ENCODE measurements at regions not wholly inside any gene's neighbourhood (a gene's known extent, or its start where the extent isn't known, plus 50 kb on each side); places are given as distances from the start of the nearest gene placed in this dataset.
A peak's percentile ranks its signal among the peaks of the same experiment; 100 is the strongest.

DNA sequence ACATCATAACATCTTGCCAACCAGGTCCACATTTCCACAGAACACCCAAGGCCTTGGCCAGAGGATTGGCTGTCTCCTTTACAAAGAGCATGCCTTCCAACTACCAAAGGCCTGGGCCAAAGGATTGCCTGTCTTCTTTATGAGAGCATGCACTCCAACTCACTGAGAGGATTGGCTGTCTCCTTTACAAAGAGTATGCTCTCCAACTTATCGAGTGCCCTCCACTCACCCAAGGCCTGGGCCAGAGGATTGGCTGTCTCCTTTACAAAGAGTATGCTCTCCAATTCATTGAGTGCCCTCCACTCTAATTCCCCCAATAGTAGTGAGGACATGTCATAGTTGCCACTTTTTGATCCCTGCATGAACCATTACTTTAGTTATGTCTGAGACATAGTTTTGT, 79.9 kb upstream of the TAS2R1 start:
- H3K4me1 Mint-ChIP-seq, result peaks cover 27% of the 10 kb centered on the region
- no peak overlapping the region for H3K4me3 Mint-ChIP-seq
- H3K27ac Mint-ChIP-seq, result no peak overlapping the region
- H3K27me3 Mint-ChIP-seq (ENCODE audit: low read depth), result no peaks in the 10 kb centered on the region
- H3K36me3 Mint-ChIP-seq, result no peaks in the 10 kb centered on the region
- TF ChIP-seq, protein P1, sequence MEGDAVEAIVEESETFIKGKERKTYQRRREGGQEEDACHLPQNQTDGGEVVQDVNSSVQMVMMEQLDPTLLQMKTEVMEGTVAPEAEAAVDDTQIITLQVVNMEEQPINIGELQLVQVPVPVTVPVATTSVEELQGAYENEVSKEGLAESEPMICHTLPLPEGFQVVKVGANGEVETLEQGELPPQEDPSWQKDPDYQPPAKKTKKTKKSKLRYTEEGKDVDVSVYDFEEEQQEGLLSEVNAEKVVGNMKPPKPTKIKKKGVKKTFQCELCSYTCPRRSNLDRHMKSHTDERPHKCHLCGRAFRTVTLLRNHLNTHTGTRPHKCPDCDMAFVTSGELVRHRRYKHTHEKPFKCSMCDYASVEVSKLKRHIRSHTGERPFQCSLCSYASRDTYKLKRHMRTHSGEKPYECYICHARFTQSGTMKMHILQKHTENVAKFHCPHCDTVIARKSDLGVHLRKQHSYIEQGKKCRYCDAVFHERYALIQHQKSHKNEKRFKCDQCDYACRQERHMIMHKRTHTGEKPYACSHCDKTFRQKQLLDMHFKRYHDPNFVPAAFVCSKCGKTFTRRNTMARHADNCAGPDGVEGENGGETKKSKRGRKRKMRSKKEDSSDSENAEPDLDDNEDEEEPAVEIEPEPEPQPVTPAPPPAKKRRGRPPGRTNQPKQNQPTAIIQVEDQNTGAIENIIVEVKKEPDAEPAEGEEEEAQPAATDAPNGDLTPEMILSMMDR (IDR thresholded peaks at IDR 0.05; ENCODE audit: unreplicated experiment), result no peak
- peaks cover 5% of the 10 kb centered on the region for H3K9me3 Mint-ChIP-seq
- DNase-seq (ENCODE audit: low spot score in 2 of 2, unreplicated experiment in 2 of 2), result no peak

DNA sequence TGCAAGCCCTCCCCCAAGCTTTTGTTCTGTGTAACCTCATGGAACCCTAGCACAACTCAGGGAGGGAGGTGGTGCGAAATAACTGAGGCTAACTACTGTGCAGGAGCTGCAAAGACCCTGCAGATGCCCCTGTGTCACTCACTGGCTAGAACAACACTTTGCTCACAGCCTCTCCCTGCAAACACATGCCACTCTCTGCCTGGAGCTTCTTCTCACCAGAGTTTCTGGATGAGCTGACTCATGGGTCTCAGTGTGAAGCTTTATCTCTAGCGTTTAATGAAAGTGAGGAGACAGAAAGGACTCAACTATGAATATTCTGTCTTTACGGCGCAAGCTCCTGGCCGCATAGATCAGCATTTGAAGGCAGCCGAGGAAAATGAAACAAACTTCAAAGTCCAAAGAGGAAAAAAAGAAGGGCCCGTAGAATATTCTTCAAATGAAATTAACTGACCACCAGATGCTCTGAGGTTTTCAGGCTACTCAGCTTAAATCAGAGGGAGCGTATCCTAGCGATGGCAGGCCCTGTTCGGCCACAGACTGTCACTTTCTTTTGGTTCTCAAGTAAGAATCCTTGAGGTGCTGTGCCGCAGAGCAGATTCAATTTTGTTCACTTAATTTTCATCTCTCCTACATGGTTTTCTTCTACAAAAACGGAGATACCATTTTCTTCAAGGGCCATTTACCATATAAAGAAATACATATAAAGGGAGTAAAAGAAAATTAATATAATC, 77.7 kb upstream of the TAS2R1 start:
- TF ChIP-seq, protein P1 (IDR thresholded peaks at IDR 0.05; ENCODE audit: unreplicated experiment), result no peak
- Mint-ChIP-seq H3K36me3 (no peaks in the 10 kb centered on the region), H3K27ac (no peak overlapping the region), H3K4me3 (no peak overlapping the region), H3K4me1 (peaks cover 11% of the 10 kb centered on the region), H3K9me3 (peaks cover 5% of the 10 kb centered on the region), H3K27me3 (ENCODE audit: low read depth) (no peaks in the 10 kb centered on the region)
- no peak for DNase-seq (ENCODE audit: low spot score in 2 of 2, unreplicated experiment in 2 of 2)

DNA sequence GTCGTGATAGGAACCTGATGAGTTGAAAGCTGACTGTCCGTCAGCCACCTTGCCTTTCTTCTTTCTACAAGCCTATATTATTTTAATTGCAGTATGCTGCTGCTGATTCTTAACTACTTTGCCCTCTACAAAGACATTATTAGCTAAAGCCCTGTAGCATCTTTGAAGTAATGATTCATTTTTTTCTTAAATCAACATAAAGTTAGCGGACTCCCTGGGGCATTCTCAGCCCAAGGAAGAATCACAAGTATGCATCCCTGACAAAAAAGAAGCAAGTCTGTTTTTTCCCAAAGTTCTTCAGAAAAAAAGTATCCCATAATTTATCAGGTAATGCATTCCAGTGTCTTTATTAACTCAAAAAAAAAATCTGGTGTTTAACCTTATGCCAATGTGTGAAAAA, 69.5 kb upstream of the TAS2R1 start:
- TF ChIP-seq, protein P1 (IDR thresholded peaks at IDR 0.05; ENCODE audit: unreplicated experiment), result no peak
- Mint-ChIP-seq H3K27ac (peak overlapping the region; percentile 59), H3K4me1 (peaks cover 46% of the 10 kb centered on the region), H3K36me3 (no peaks in the 10 kb centered on the region), H3K4me3 (no peak overlapping the region), H3K9me3 (no peaks in the 10 kb centered on the region), H3K27me3 (ENCODE audit: low read depth) (no peaks in the 10 kb centered on the region)
- no peak for DNase-seq (ENCODE audit: low spot score in 2 of 2, unreplicated experiment in 2 of 2)

DNA sequence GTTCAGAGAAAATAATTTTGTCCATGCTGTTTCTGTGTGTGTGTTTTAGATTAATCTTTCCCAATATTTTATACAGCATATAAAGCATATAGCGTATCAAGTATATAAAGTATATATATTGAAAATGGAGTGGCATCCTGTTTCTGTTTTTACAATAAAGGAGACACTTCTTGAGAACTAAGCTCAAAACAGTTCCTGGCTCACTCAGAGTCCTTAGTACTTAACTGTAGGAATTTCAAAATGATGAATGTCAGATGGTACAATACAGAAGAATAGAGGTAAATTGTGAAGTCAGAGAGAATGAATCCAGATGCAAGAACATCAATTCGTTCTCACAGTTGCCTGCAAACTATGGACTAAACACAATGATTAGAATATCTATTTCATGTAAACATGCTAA, 68.7 kb upstream of the TAS2R1 start:
- Mint-ChIP-seq H3K4me3 (no peak overlapping the region), H3K36me3 (no peaks in the 10 kb centered on the region), H3K27me3 (ENCODE audit: low read depth) (no peaks in the 10 kb centered on the region), H3K4me1 (peaks cover 49% of the 10 kb centered on the region), H3K27ac (peak overlapping the region; percentile 59), H3K9me3 (no peaks in the 10 kb centered on the region)
- TF ChIP-seq, protein P1 (IDR thresholded peaks at IDR 0.05; ENCODE audit: unreplicated experiment), result no peak
- DNase-seq (ENCODE audit: low spot score in 2 of 2, unreplicated experiment in 2 of 2), result no peak

DNA sequence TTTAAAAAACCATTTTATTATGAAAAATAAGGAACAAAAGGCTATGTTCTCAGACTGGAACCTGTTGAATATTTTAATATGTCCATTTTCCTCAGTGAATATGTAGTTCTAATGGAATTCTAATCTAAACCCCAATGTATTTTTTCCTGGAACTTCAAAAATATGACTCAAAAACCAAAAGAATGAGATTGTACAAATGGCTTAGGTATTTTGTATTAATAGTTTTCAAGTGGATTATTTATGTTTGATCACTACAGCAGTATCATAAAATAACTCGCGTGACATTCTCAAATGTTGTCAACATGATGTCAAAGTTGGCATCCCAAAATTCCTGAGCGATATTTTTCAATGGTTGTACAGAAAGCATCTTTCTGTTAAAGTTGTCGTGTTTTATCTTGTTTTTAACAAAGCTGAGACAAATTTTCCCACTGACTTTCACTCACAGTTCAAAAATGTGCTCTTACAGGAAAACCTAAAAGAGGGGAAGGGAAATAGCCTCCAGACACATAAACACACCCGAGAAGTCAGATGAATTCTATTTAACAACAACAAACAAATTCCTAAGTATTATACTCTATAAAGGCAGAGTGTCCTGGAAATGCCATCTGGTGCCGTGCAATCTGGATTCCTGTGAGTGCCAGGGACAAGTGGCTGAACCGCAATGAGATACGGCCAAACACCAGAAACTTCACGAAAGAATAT, 68.1 kb upstream of the TAS2R1 start:
- H3K9me3 Mint-ChIP-seq, result no peaks in the 10 kb centered on the region
- DNase-seq (ENCODE audit: low spot score in 2 of 2, unreplicated experiment in 2 of 2), result no peak
- no peaks in the 10 kb centered on the region for H3K27me3 Mint-ChIP-seq (ENCODE audit: low read depth)
- peaks cover 49% of the 10 kb centered on the region for H3K4me1 Mint-ChIP-seq
- no peaks in the 10 kb centered on the region for H3K36me3 Mint-ChIP-seq
- TF ChIP-seq, protein P1 (IDR thresholded peaks at IDR 0.05; ENCODE audit: unreplicated experiment), result no peak
- peak overlapping the region; percentile 18 for H3K27ac Mint-ChIP-seq
- no peak overlapping the region for H3K4me3 Mint-ChIP-seq

All from mesothelial cell of epicardium (in vitro differentiated cells).